Ovary (tissue), 7 donors: ENCODE measurements at regions not wholly inside any gene's neighbourhood (a gene's known extent, or its start where the extent isn't known, plus 50 kb on each side); places are given as distances from the start of the nearest gene placed in this dataset.

Experiments used
- DNase-seq, 5 donors: peaks; one replicate each; pipeline ENCODE4 v3.0.0-alpha.2; 2019 to 2020
- H3K27ac ChIP-seq, 2 donors: fragments of 200-600 bp; one replicate each; pipeline versions ENCODE4 v1.5.1 to v1.8.0; 2019 to 2022
- H3K27me3 ChIP-seq: fragments of 200-600 bp; one replicate; pipeline ENCODE4 v1.8.0; 2022
- H3K36me3 ChIP-seq: fragments of 200-600 bp; sonication (generic); one replicate; pipeline ENCODE4 v1.5.1; 2019
- H3K4me1 ChIP-seq: one replicate; pipeline ENCODE4 v1.8.1; 2013; ENCODE audit warnings: mild to moderate bottlenecking, moderate library complexity; ENCODE audit not compliant: insufficient read depth
- H3K4me3 ChIP-seq: fragments of 200-600 bp; sonication (generic); one replicate; pipeline ENCODE4 v1.5.1; 2017
- H3K9me3 ChIP-seq, 2 donors: fragments of 200-600 bp in 1 of 2; sonication (generic) in 1 of 2; one replicate each; pipeline versions ENCODE4 v1.5.1 to v1.8.1; 2013 to 2019; ENCODE audit warnings: mild to moderate bottlenecking in 1 of 2, moderate library complexity in 1 of 2
- CTCF ChIP-seq, 3 donors: fragments of 450-650 bp in 2 of 3; fragments of 200-600 bp in 1 of 3; IDR thresholded peaks; one replicate each; pipeline versions ENCODE4 v1.5.1 to v1.8.0; 2016 to 2022; ENCODE audit warnings: antibody characterized with exemption in 3 of 3, mild to moderate bottlenecking in 1 of 3
- EP300 ChIP-seq: sonication (generic); formaldehyde crosslinking; IDR thresholded peaks from one replicate; pipeline ENCODE4 v1.6.1; 2017; ENCODE audit warnings: antibody characterized with exemption
- POLR2A ChIP-seq: fragments of 450-650 bp; IDR thresholded peaks from one replicate; pipeline ENCODE4 v1.6.1; 2017; ENCODE audit warnings: antibody characterized with exemption, mild to moderate bottlenecking, moderate library complexity
- WGBS, 3 donors: extraction: QIAGEN DNeasy Blood & Tissue Kit in 1 of 3; methylation state at CpG; one replicate each; pipeline versions ENCODE4 v1.1.5 to v1.1.7; 2013 to 2017; 5-methylcytosine and 5-hydroxymethylcytosine counted together
- intact Hi-C, 4 donors: fragments of 100-400 bp; cut with DNase I; formaldehyde crosslinking; loops; one replicate each; pipeline versions ENCODE4 v1.11.0 to v1.15.1; 2022 to 2023
- donor health status: DM: no; HTN: no; CAD: no; lungs with moderate emphysema.
- donor health status: DM: no; HTN: no; CAD: no.
- donor health status: Bipolar disorder and iron deficiency.
- donor health status: DM: no; HTN: no; CAD: no.
- donor health status: DM: yes; HTN: yes; CAD: no.

- no peak for TF ChIP-seq CTCF (IDR thresholded peaks at IDR 0.05)
- TF ChIP-seq POLR2A = no peak
- no peak for TF ChIP-seq EP300
- Histone ChIP-seq H3K4me1 (no peaks in the 10 kb centered on the region), H3K4me3 (no peak overlapping the region), H3K27me3 (no peaks in the 10 kb centered on the region), H3K9me3 (no peaks in the 10 kb centered on the region), H3K27ac (no peak overlapping the region), H3K36me3 (no peaks in the 10 kb centered on the region)
- intact Hi-C loops = no loop called here
- no peak for DNase-seq
- WGBS, 3 donors = 70 to 77% (median 73%) methylated on average over 1 of the region's 1 CpG
Measured at GRCh38 chr14:97039717-97040363, 242.7 kb downstream of the VRK1 start.

GRCh38 chr14:97046967-97047366 lies 249.8 kb downstream of the VRK1 start:
- Histone ChIP-seq H3K4me3 (no peak overlapping the region), H3K9me3 (no peaks in the 10 kb centered on the region), H3K4me1 (no peaks in the 10 kb centered on the region), H3K27me3 (no peaks in the 10 kb centered on the region), H3K27ac (no peak overlapping the region), H3K36me3 (no peaks in the 10 kb centered on the region)
- DNase-seq = no peak
- TF ChIP-seq EP300 (no peak), CTCF (IDR thresholded peaks at IDR 0.05) (no peak), POLR2A (no peak)
- intact Hi-C loops = no loop called here
- 85 to 90% (median 85%) methylated on average over 7 of the region's 7 CpGs for WGBS, 3 donors

- Histone ChIP-seq H3K4me3 (no peak overlapping the region), H3K4me1 (no peaks in the 10 kb centered on the region), H3K36me3 (no peaks in the 10 kb centered on the region), H3K27ac (no peak overlapping the region), H3K27me3 (no peaks in the 10 kb centered on the region), H3K9me3 (no peaks in the 10 kb centered on the region)
- DNase-seq = no peak
- TF ChIP-seq CTCF (IDR thresholded peaks at IDR 0.05) (no peak), POLR2A (no peak), EP300 (no peak)
- intact Hi-C loops = no loop called here
Measured at GRCh38 chr14:97052001-97052400, 254.8 kb downstream of the VRK1 start.

- H3K27ac ChIP-seq = no peak overlapping the region
- no peaks in the 10 kb centered on the region for H3K9me3 ChIP-seq
- H3K4me3 ChIP-seq = no peak overlapping the region
- no peaks in the 10 kb centered on the region for H3K36me3 ChIP-seq
- no peak for TF ChIP-seq POLR2A
- no peaks in the 10 kb centered on the region for H3K27me3 ChIP-seq
- WGBS, 3 donors = 84 to 87% (median 86%) methylated on average over 9 of the region's 9 CpGs
- no peak for DNase-seq
- H3K4me1 ChIP-seq = no peaks in the 10 kb centered on the region
- intact Hi-C loops = no loop called here
Measured at GRCh38 chr14:97053941-97054340, 256.8 kb downstream of the VRK1 start.

- no peaks in the 10 kb centered on the region for H3K27me3 ChIP-seq
- 44 to 49% (median 47%) methylated on average over 9 of the region's 9 CpGs for WGBS, 3 donors
- intact Hi-C loops = no loop called here
- H3K9me3 ChIP-seq = no peaks in the 10 kb centered on the region
- no peak overlapping the region for H3K27ac ChIP-seq
- no peaks in the 10 kb centered on the region for H3K36me3 ChIP-seq
- TF ChIP-seq EP300 = no peak
- no peak for TF ChIP-seq POLR2A
- TF ChIP-seq CTCF (IDR thresholded peaks at IDR 0.05) = no peak
- no peaks in the 10 kb centered on the region for H3K4me1 ChIP-seq
- no peak overlapping the region for H3K4me3 ChIP-seq
- DNase-seq = no peak
Measured at GRCh38 chr14:97055355-97055754, 258.2 kb downstream of the VRK1 start.
